HepG2 (cell line): ENCODE measurements at regions not wholly inside any gene's neighbourhood (a gene's known extent, or its start where the extent isn't known, plus 50 kb on each side); places are given as distances from the start of the nearest gene placed in this dataset.

ENCODE experiments used
- CREB1 ChIP-seq, 2 experiments: fragments of 450-650 bp in 1 of 2; IDR thresholded peaks; 2 replicates each; pipeline ENCODE4 v1.6.1; 2016 to 2017; ENCODE audit warnings: control low read depth in 1 of 2, mild to moderate bottlenecking in 1 of 2, missing compliant biosample characterization in 1 of 2, missing genetic modification characterization in 1 of 2
- ETV6 ChIP-seq: sonication (generic); formaldehyde crosslinking; conservative IDR thresholded peaks from 2 replicates; pipeline ENCODE4 v1.4.0; 2020; ENCODE audit warnings: missing genetic modification reagents
- MTA3 ChIP-seq: sonication (generic); formaldehyde crosslinking; IDR thresholded peaks from 2 replicates; pipeline ENCODE4 v1.4.0; 2020; ENCODE audit warnings: missing genetic modification reagents
- POLR2AphosphoS2 ChIP-seq: IDR thresholded peaks from 2 replicates; pipeline ENCODE4 v1.6.1; 2011; ENCODE audit warnings: low read depth, low read length, improper control_type of control experiment
- POLR2AphosphoS5 ChIP-seq: IDR thresholded peaks from 2 replicates; pipeline ENCODE4 v1.6.1; 2012; ENCODE audit warnings: low read depth, low read length
- SAFB2 ChIP-seq: sonication (generic); formaldehyde crosslinking; IDR thresholded peaks from 2 replicates; pipeline ENCODE4 v1.5.1; 2020; ENCODE audit warnings: missing genetic modification reagents, low read depth, mild to moderate bottlenecking, borderline replicate concordance
- SOX13 ChIP-seq, 3 experiments: fragments of 450-650 bp in 1 of 3; sonication (generic) in 1 of 3; formaldehyde crosslinking in 1 of 3; IDR thresholded peaks in 2 of 3; conservative IDR thresholded peaks in 1 of 3; 2 replicates each; pipeline versions ENCODE4 v1.5.0 to v1.6.1; 2016 to 2020; ENCODE audit warnings: antibody characterized with exemption in 1 of 3, mild to moderate bottlenecking in 1 of 3, missing compliant biosample characterization in 1 of 3, missing genetic modification reagents in 1 of 3, moderate library complexity in 1 of 3
- SRSF1 ChIP-seq: fragments of 200-400 bp; formaldehyde crosslinking; optimal IDR thresholded peaks from 2 replicates; pipeline ENCODE3; 2017; ENCODE audit warnings: mild to moderate bottlenecking, low read depth, low read length, moderate library complexity
- TF ChIP-seq, protein P1 (sequence below): sonication (generic); formaldehyde crosslinking; IDR thresholded peaks from 2 replicates; pipeline ENCODE4 v1.8.0; 2022; ENCODE audit warnings: mild to moderate bottlenecking, missing genetic modification reagents, moderate library complexity
- TF ChIP-seq, protein P2 (sequence below): sonication (generic); formaldehyde crosslinking; IDR thresholded peaks from 2 replicates; pipeline ENCODE4 v1.5.0; 2020; ENCODE audit warnings: mild to moderate bottlenecking, missing genetic modification reagents, moderate library complexity
- TF ChIP-seq, protein P3 (sequence below): IDR thresholded peaks from 2 replicates; pipeline ENCODE4 v1.6.1; 2012; ENCODE audit warnings: inconsistent platforms
- TF ChIP-seq, protein P4 (sequence below): sonication (generic); formaldehyde crosslinking; IDR thresholded peaks from 2 replicates; pipeline ENCODE4 v1.5.0; 2020; ENCODE audit warnings: missing genetic modification reagents

DNA sequence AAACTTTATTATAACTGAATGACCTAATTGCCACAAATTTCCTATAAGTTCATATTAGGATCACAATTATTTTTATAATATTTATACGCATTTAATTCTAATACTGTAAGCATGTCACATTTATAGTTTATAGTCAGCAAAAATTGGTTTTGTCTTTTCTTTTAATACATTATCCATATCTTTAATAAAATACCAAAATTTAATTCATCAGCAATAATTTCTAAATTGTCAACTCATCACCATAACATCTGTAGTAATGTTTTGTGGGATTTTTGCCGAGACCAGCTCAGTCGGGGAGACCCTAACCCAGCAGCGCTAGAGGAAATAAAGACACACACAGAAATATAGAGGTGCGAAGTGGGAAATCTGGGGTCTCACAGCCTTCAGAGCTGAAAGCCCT lies 254.2 kb downstream of the KIF21A start:
- TF ChIP-seq, protein P1, sequence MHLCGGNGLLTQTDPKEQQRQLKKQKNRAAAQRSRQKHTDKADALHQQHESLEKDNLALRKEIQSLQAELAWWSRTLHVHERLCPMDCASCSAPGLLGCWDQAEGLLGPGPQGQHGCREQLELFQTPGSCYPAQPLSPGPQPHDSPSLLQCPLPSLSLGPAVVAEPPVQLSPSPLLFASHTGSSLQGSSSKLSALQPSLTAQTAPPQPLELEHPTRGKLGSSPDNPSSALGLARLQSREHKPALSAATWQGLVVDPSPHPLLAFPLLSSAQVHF (CRISPR knock-in tag), result no peak
- TF ChIP-seq POLR2AphosphoS5 (no peak), POLR2AphosphoS2 (no peak), MTA3 (CRISPR knock-in tag) (no peak), CREB1 (IDR thresholded peaks at IDR 0.05) (no peak), CREB1 (CRISPR knock-in tag; IDR thresholded peaks at IDR 0.05) (no peak), SRSF1 (no peak), ETV6 (CRISPR knock-in tag) (no peak), SAFB2 (CRISPR knock-in tag) (no peak), SOX13 (IDR thresholded peaks at IDR 0.05) (no peak), SOX13 (CRISPR knock-in tag; conservative IDR thresholded peaks at IDR 0.05 in 1 of 2, IDR thresholded peaks at IDR 0.05 in 1 of 2) (no peak)
- TF ChIP-seq, protein P2, sequence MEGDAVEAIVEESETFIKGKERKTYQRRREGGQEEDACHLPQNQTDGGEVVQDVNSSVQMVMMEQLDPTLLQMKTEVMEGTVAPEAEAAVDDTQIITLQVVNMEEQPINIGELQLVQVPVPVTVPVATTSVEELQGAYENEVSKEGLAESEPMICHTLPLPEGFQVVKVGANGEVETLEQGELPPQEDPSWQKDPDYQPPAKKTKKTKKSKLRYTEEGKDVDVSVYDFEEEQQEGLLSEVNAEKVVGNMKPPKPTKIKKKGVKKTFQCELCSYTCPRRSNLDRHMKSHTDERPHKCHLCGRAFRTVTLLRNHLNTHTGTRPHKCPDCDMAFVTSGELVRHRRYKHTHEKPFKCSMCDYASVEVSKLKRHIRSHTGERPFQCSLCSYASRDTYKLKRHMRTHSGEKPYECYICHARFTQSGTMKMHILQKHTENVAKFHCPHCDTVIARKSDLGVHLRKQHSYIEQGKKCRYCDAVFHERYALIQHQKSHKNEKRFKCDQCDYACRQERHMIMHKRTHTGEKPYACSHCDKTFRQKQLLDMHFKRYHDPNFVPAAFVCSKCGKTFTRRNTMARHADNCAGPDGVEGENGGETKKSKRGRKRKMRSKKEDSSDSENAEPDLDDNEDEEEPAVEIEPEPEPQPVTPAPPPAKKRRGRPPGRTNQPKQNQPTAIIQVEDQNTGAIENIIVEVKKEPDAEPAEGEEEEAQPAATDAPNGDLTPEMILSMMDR (CRISPR knock-in tag), result no peak
- TF ChIP-seq, protein P3, sequence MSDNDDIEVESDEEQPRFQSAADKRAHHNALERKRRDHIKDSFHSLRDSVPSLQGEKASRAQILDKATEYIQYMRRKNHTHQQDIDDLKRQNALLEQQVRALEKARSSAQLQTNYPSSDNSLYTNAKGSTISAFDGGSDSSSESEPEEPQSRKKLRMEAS, result no peak
- TF ChIP-seq, protein P4, sequence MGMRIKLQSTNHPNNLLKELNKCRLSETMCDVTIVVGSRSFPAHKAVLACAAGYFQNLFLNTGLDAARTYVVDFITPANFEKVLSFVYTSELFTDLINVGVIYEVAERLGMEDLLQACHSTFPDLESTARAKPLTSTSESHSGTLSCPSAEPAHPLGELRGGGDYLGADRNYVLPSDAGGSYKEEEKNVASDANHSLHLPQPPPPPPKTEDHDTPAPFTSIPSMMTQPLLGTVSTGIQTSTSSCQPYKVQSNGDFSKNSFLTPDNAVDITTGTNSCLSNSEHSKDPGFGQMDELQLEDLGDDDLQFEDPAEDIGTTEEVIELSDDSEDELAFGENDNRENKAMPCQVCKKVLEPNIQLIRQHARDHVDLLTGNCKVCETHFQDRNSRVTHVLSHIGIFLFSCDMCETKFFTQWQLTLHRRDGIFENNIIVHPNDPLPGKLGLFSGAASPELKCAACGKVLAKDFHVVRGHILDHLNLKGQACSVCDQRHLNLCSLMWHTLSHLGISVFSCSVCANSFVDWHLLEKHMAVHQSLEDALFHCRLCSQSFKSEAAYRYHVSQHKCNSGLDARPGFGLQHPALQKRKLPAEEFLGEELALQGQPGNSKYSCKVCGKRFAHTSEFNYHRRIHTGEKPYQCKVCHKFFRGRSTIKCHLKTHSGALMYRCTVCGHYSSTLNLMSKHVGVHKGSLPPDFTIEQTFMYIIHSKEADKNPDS (CRISPR knock-in tag), result no peak
